Endodermal cell (in vitro differentiated cells): ENCODE measurements at regions not wholly inside any gene's neighbourhood (a gene's known extent, or its start where the extent isn't known, plus 50 kb on each side); places are given as distances from the start of the nearest gene placed in this dataset.

Source experiments
- DNase-seq: peaks from one replicate; pipeline ENCODE4 v3.0.0-alpha.2; 2017
- H3K27ac ChIP-seq: 2 replicates; pipeline ENCODE4 v1.5.1; 2013; ENCODE audit warnings: mild to moderate bottlenecking, low read depth, low read length, moderate library complexity
- H3K27me3 ChIP-seq: 2 replicates; pipeline ENCODE4 v1.6.1; 2013; ENCODE audit warnings: mild to moderate bottlenecking, low read length, moderate library complexity; ENCODE audit not compliant: insufficient read depth, control insufficient read depth, poor library complexity, severe bottlenecking
- H3K36me3 ChIP-seq: 2 replicates; pipeline ENCODE4 v1.7.0; 2013; ENCODE audit warnings: mild to moderate bottlenecking, low read length, moderate library complexity; ENCODE audit not compliant: control insufficient read depth, insufficient read depth
- H3K4me1 ChIP-seq: one replicate; pipeline ENCODE4 v1.7.0; 2013; ENCODE audit warnings: low read length; ENCODE audit not compliant: control insufficient read depth, insufficient read depth
- H3K4me3 ChIP-seq: 2 replicates; pipeline ENCODE4 v1.5.1; 2013; ENCODE audit warnings: mild to moderate bottlenecking, low read length, moderate library complexity
- H3K9ac ChIP-seq: 2 replicates; pipeline ENCODE4 v1.6.1; 2013; ENCODE audit warnings: mild to moderate bottlenecking, low read length, moderate library complexity; ENCODE audit not compliant: poor library complexity, severe bottlenecking; ENCODE audit errors: extremely low read depth
- H3K9me3 ChIP-seq: 2 replicates; pipeline ENCODE4 v1.6.1; 2013; ENCODE audit warnings: mild to moderate bottlenecking, low read length, moderate library complexity; ENCODE audit not compliant: control insufficient read depth
- H3K27ac Mint-ChIP-seq: 2 replicates; pipeline ENCODE4 v1.8.0; 2020; ENCODE audit warnings: mixed read lengths
- H3K27me3 Mint-ChIP-seq: 2 replicates; pipeline ENCODE4 v1.8.0; 2021; ENCODE audit warnings: mild to moderate bottlenecking, mixed read lengths; ENCODE audit not compliant: insufficient read depth
- H3K36me3 Mint-ChIP-seq: 2 replicates; pipeline ENCODE4 v1.8.0; 2020; ENCODE audit warnings: low read depth, mixed read lengths
- H3K4me1 Mint-ChIP-seq: 2 replicates; pipeline ENCODE4 v1.8.0; 2020; ENCODE audit warnings: mixed read lengths
- H3K4me3 Mint-ChIP-seq: 2 replicates; pipeline ENCODE4 v1.8.0; 2020; ENCODE audit warnings: mild to moderate bottlenecking, moderate library complexity, mixed read lengths
- H3K9me3 Mint-ChIP-seq: 2 replicates; pipeline ENCODE4 v1.8.0; 2020; ENCODE audit warnings: mild to moderate bottlenecking, mixed read lengths
- CTCF ChIP-seq: fragments of 200-600 bp; sonication (generic); conservative IDR thresholded peaks from 2 replicates; pipeline ENCODE4 v1.5.0; 2021; ENCODE audit warnings: antibody characterized with exemption, mild to moderate bottlenecking
- whole genome bisulfite sequencing, 2 experiments: methylation state at CpG; one replicate each; pipeline versions ENCODE4 v1.1.5 to v1.1.7; 2013; ENCODE audit warnings: missing lambda C conversion rate in 2 of 2, mixed read lengths in 1 of 2; ENCODE audit not compliant: insufficient coverage in 1 of 2, insufficient read length in 1 of 2; 5-methylcytosine and 5-hydroxymethylcytosine counted together

GRCh38 chr2:236916181-236916580 is 169.5 kb upstream of the COPS8 start:
- 79 to 88% methylated on average over 2 to 3 of the region's 3 CpGs for WGBS, 2 experiments
- no peak for TF ChIP-seq CTCF
- H3K36me3 ChIP-seq, result no peaks in the 10 kb centered on the region
- no peak overlapping the region for H3K4me3 ChIP-seq
- Mint-ChIP-seq H3K9me3 (no peaks in the 10 kb centered on the region), H3K27ac (no peak overlapping the region), H3K4me1 (no peaks in the 10 kb centered on the region), H3K4me3 (no peak overlapping the region), H3K27me3 (peaks cover 10% of the 10 kb centered on the region), H3K36me3 (no peaks in the 10 kb centered on the region)
- no peak for DNase-seq
- no peaks in the 10 kb centered on the region for H3K27me3 ChIP-seq
- H3K9me3 ChIP-seq, result no peaks in the 10 kb centered on the region
- H3K4me1 ChIP-seq, result no peaks in the 10 kb centered on the region
- H3K9ac ChIP-seq, result no peak overlapping the region
- peak overlapping the region; percentile 21 for H3K27ac ChIP-seq

- Mint-ChIP-seq H3K4me1 (no peaks in the 10 kb centered on the region), H3K4me3 (no peak overlapping the region), H3K27me3 (peaks cover 9% of the 10 kb centered on the region), H3K27ac (no peak overlapping the region), H3K36me3 (no peaks in the 10 kb centered on the region), H3K9me3 (no peaks in the 10 kb centered on the region)
- 89 to 92% methylated on average over 1 to 3 of the region's 4 CpGs for WGBS, 2 experiments
- no peak overlapping the region for H3K9ac ChIP-seq
- no peak for TF ChIP-seq CTCF
- H3K27me3 ChIP-seq, result no peaks in the 10 kb centered on the region
- no peaks in the 10 kb centered on the region for H3K36me3 ChIP-seq
- no peaks in the 10 kb centered on the region for H3K9me3 ChIP-seq
- no peak for DNase-seq
- H3K4me1 ChIP-seq, result no peaks in the 10 kb centered on the region
- no peak overlapping the region for H3K27ac ChIP-seq
- H3K4me3 ChIP-seq, result no peak overlapping the region
Measured at GRCh38 chr2:236916651-236917050, 169.0 kb upstream of the COPS8 start.

- no peak overlapping the region for H3K4me3 Mint-ChIP-seq
- Histone ChIP-seq H3K27me3 (no peaks in the 10 kb centered on the region), H3K4me3 (no peak overlapping the region), H3K27ac (no peak overlapping the region), H3K9ac (no peak overlapping the region), H3K9me3 (no peaks in the 10 kb centered on the region), H3K4me1 (no peaks in the 10 kb centered on the region), H3K36me3 (no peaks in the 10 kb centered on the region)
- H3K9me3 Mint-ChIP-seq, result no peaks in the 10 kb centered on the region
- H3K36me3 Mint-ChIP-seq, result no peaks in the 10 kb centered on the region
- 95 to 100% methylated on average over 3 of the region's 3 CpGs for WGBS, 2 experiments
- no peaks in the 10 kb centered on the region for H3K4me1 Mint-ChIP-seq
- peaks cover 7% of the 10 kb centered on the region for H3K27me3 Mint-ChIP-seq
- no peak overlapping the region for H3K27ac Mint-ChIP-seq
- TF ChIP-seq CTCF, result no peak
- no peak for DNase-seq
Measured at GRCh38 chr2:236917164-236917563, 168.5 kb upstream of the COPS8 start.
